Naive thymus-derived CD4-positive, alpha-beta T cell (primary cell): ENCODE measurements at regions not wholly inside any gene's neighbourhood (a gene's known extent, or its start where the extent isn't known, plus 50 kb on each side); places are given as distances from the start of the nearest gene placed in this dataset.

Source experiments
- ATAC-seq: fragments of 150-1000 bp; cut with Tn5 transposase; 2 replicates; pipeline ENCODE4 v1.10.0; 2021; ENCODE audit warnings: mild to moderate bottlenecking, moderate library complexity
- CTCF ChIA-PET: fragments of 350-600 bp; sonication (Branson Sonifier 250); formaldehyde crosslinking; loops from one replicate; lab custom pipeline; 2021; ENCODE audit warnings: antibody characterized with exemption; lab: Charles Lee
- POLR2A ChIA-PET: fragments of 350-600 bp; sonication (Branson Sonifier 250); formaldehyde crosslinking; loops from one replicate; lab custom pipeline; 2021; ENCODE audit warnings: antibody characterized with exemption, inconsistent platforms; lab: Charles Lee
- DNase-seq, 9 donors: peaks; one replicate each; pipeline versions ENCODE4 v3.0.0 to v3.0.0-alpha.2; 2020 to 2022; ENCODE audit warnings: mixed read lengths in 1 of 9
- H3K27ac ChIP-seq: one replicate; pipeline ENCODE4 v1.7.0; 2013; ENCODE audit warnings: mild to moderate bottlenecking, low read depth, low read length, moderate library complexity
- H3K27me3 ChIP-seq, 2 donors: one replicate each; pipeline ENCODE4 v1.7.0; 2013; ENCODE audit warnings: low read length in 2 of 2, mild to moderate bottlenecking in 2 of 2, moderate library complexity in 2 of 2; ENCODE audit not compliant: control insufficient read depth in 2 of 2, insufficient read depth in 2 of 2
- H3K36me3 ChIP-seq, 3 experiments: 1 replicate in 2 of 3; 2 replicates in 1 of 3; pipeline ENCODE4 v1.7.0; 2013; ENCODE audit warnings: low read length in 3 of 3, mild to moderate bottlenecking in 3 of 3, moderate library complexity in 1 of 3; ENCODE audit not compliant: insufficient read depth in 3 of 3, control insufficient read depth in 2 of 3
- H3K4me1 ChIP-seq, 2 donors: one replicate each; pipeline ENCODE4 v1.7.0; 2013; ENCODE audit warnings: low read length in 2 of 2, mild to moderate bottlenecking in 2 of 2, moderate library complexity in 1 of 2; ENCODE audit not compliant: control insufficient read depth in 2 of 2, insufficient read depth in 2 of 2
- H3K4me3 ChIP-seq: 2 replicates; pipeline ENCODE4 v1.7.0; 2013; ENCODE audit warnings: mild to moderate bottlenecking, low read length
- H3K9me3 ChIP-seq, 3 experiments: 1 replicate in 2 of 3; 2 replicates in 1 of 3; pipeline ENCODE4 v1.7.0; 2013; ENCODE audit warnings: low read length in 3 of 3; ENCODE audit not compliant: control insufficient read depth in 2 of 3
- H3K27ac Mint-ChIP-seq, 9 donors: one replicate each; pipeline ENCODE4 v1.8.0; 2020 to 2022; ENCODE audit warnings: mixed read lengths in 9 of 9, mild to moderate bottlenecking in 8 of 9, moderate library complexity in 5 of 9, inconsistent platforms in 2 of 9
- H3K27me3 Mint-ChIP-seq, 5 donors: one replicate each; pipeline ENCODE4 v1.8.0; 2021 to 2022; ENCODE audit warnings: mixed read lengths in 5 of 5, mild to moderate bottlenecking in 1 of 5
- H3K36me3 Mint-ChIP-seq, 5 donors: one replicate each; pipeline ENCODE4 v1.8.0; 2020 to 2022; ENCODE audit warnings: mixed read lengths in 5 of 5, mild to moderate bottlenecking in 3 of 5, inconsistent platforms in 1 of 5
- H3K4me1 Mint-ChIP-seq, 7 donors: one replicate each; pipeline ENCODE4 v1.8.0; 2020 to 2022; ENCODE audit warnings: mixed read lengths in 7 of 7, mild to moderate bottlenecking in 3 of 7, inconsistent platforms in 1 of 7
- H3K4me3 Mint-ChIP-seq, 10 donors: one replicate each; pipeline ENCODE4 v1.8.0; 2020 to 2022; ENCODE audit warnings: mild to moderate bottlenecking in 10 of 10, mixed read lengths in 10 of 10, moderate library complexity in 6 of 10, inconsistent platforms in 2 of 10
- H3K9me3 Mint-ChIP-seq, 11 donors: one replicate each; pipeline ENCODE4 v1.8.0; 2020 to 2022; ENCODE audit warnings: mixed read lengths in 11 of 11, mild to moderate bottlenecking in 4 of 11, inconsistent platforms in 1 of 11, moderate library complexity in 1 of 11
- intact Hi-C, 2 donors: fragments of 100-400 bp; cut with micrococcal nuclease; formaldehyde crosslinking; loops; one replicate each; pipeline ENCODE4 v1.15.1; 2023

DNA sequence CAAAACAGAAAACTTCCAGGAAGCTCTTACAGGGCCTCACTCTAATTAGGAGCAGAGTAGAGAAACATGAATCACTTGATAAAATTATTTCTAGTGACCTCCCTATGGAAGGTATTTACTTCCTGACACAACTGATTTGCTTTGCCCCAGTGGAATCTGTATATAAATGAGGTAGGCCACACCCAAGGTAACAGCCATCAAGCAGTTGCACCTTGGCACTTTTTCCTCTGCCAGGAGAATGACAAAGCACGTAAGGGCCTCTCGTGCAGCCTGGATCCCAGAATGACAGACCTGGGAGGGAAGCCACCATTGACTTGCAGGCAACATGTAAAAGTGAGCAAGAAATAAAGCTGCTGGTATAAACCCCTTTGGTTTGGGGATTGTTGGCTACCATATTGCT lies 620.0 kb upstream of the SLC39A10 start:
- H3K9me3 Mint-ChIP-seq = peaks cover 0 to 1% (median 0%) of the 10 kb centered on the region in 11 donors
- no peaks in the 10 kb centered on the region for H3K9me3 ChIP-seq
- ATAC-seq = no peak
- intact Hi-C loops = no loop called here
- peaks cover 0 to 4% (median 0%) of the 10 kb centered on the region in 5 donors for H3K27me3 Mint-ChIP-seq
- no peak for DNase-seq
- no peak overlapping the region for H3K4me3 Mint-ChIP-seq
- H3K4me3 ChIP-seq = no peak overlapping the region
- H3K4me1 ChIP-seq = no peaks in the 10 kb centered on the region
- CTCF ChIA-PET = interaction anchor here (0.6 kb wide), 1 partner anchor 17 kb away, joined by 3 read pairs; no protein-coding TSS in a partner anchor
- no peak overlapping the region for H3K27ac Mint-ChIP-seq
- H3K36me3 Mint-ChIP-seq = no peaks in the 10 kb centered on the region
- no peaks in the 10 kb centered on the region for H3K36me3 ChIP-seq
- H3K27me3 ChIP-seq = no peaks in the 10 kb centered on the region
- H3K27ac ChIP-seq = no peak overlapping the region
- POLR2A ChIA-PET = no interaction called here
- no peaks in the 10 kb centered on the region for H3K4me1 Mint-ChIP-seq

DNA sequence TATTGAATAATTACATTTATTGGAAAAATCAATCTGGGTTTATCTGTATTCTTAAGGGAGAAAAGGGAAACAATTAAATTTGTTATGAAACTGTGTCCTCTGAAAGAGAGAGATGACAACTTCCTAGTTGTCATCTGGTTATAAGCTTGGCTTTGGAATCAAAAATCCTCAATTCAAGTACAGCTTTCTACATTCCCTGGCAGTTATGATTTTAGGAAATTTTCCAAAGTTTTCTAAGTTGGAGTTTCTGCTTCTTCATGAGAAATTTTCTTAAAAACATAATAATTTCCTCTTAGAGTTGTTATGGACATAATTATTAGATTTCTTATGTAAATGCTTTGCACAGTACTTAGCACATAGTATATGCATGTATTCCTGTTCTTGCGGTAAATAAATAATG lies 625.6 kb upstream of the SLC39A10 start:
- Histone ChIP-seq H3K27ac (no peak overlapping the region), H3K4me3 (no peak overlapping the region), H3K9me3 (no peaks in the 10 kb centered on the region), H3K36me3 (no peaks in the 10 kb centered on the region), H3K27me3 (no peaks in the 10 kb centered on the region), H3K4me1 (no peaks in the 10 kb centered on the region)
- Mint-ChIP-seq H3K4me3 (no peak overlapping the region), H3K9me3 (no peaks in the 10 kb centered on the region), H3K4me1 (peaks cover 0 to 3% (median 0%) of the 10 kb centered on the region in 7 donors), H3K27me3 (peaks cover 0 to 14% (median 0%) of the 10 kb centered on the region in 5 donors), H3K36me3 (no peaks in the 10 kb centered on the region), H3K27ac (no peak overlapping the region)
- intact Hi-C loops = no loop called here
- ChIA-PET CTCF (no interaction called here), POLR2A (no interaction called here)
- DNase-seq (no peak), ATAC-seq (no peak)

DNA sequence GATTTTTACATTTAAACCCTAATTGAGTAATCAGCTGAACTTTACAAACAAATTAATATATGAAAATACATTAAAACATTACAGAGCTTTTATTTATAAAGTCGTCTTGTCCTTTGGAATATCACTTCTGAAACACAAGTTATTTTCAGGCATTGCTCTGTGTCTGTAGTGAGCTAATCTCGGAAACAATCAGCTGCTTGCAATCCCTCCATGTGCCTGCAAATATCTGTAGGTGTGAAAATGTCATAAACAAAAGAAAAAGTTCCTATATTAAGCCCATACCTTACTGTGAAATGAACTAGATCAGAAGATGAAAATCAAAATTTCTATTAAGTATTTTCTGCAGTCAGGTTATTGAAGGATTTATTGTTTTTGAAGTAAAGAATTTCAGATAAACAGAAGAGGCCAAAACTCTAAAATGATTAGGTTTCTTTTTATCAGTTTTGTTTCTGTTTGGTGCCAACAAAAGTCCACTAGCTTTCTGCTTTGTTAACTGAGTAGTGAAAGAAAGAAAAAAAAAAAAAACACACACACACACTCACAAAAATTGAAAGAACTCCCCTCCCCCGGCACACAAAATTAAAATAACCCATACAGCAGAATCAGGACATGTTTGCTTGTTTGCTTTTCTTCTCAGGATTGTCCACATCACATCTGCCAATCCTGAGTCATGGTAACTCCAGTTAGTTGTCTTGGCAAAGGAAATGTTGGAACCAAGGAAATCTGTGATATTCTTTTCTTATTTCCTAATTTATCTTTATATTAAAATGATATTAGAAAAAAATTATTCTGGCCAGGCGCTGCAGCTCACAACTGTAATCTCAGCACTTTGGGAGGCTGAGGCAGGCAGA lies 627.0 kb upstream of the SLC39A10 start:
- ATAC-seq = no peak
- no peak overlapping the region for H3K27ac ChIP-seq
- no peak overlapping the region for H3K4me3 ChIP-seq
- H3K36me3 ChIP-seq = no peaks in the 10 kb centered on the region
- H3K9me3 Mint-ChIP-seq = no peaks in the 10 kb centered on the region
- H3K27me3 Mint-ChIP-seq = peaks cover 0 to 20% (median 0%) of the 10 kb centered on the region in 5 donors
- no peaks in the 10 kb centered on the region for H3K4me1 ChIP-seq
- H3K9me3 ChIP-seq = no peaks in the 10 kb centered on the region
- no peak overlapping the region for H3K4me3 Mint-ChIP-seq
- DNase-seq = no peak
- H3K27ac Mint-ChIP-seq = no peak overlapping the region
- no peaks in the 10 kb centered on the region for H3K36me3 Mint-ChIP-seq
- POLR2A ChIA-PET = no interaction called here
- no peaks in the 10 kb centered on the region for H3K27me3 ChIP-seq
- intact Hi-C loops = no loop called here
- peaks cover 0 to 4% (median 0%) of the 10 kb centered on the region in 7 donors for H3K4me1 Mint-ChIP-seq
- CTCF ChIA-PET = interaction anchor here (0.6 kb wide), 1 partner anchor 740 kb away, joined by 3 read pairs; no protein-coding TSS in a partner anchor

DNA sequence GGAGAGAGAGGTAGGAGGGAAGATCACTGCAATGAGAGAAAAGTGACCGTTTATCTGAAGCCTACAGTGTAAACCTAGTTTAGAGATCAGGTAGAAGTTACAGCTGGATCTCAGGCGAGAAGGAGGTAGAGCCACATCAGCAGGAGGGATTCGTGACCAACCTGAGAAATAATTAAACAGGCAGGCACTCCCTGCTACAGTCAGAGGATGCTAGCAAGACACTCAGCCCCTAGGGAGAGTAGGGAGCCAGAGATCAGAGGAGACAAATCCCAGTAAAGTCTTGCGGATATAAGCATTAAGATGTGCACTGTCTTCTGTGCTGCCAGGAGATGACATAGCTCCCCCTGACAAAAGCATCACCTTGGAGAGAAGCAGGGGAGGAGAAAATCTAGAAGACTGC lies 629.1 kb upstream of the SLC39A10 start:
- no peaks in the 10 kb centered on the region for H3K9me3 Mint-ChIP-seq
- no peak for DNase-seq
- POLR2A ChIA-PET = interaction anchor here (0.6 kb wide), 1 partner anchor 15 kb away, joined by 3 read pairs; no protein-coding TSS in a partner anchor
- no peaks in the 10 kb centered on the region for H3K36me3 ChIP-seq
- no peak overlapping the region for H3K27ac Mint-ChIP-seq
- intact Hi-C loops = no loop called here
- ATAC-seq = no peak
- H3K4me1 Mint-ChIP-seq = peaks cover 0 to 4% (median 0%) of the 10 kb centered on the region in 7 donors
- H3K27me3 ChIP-seq = no peaks in the 10 kb centered on the region
- no peaks in the 10 kb centered on the region for H3K4me1 ChIP-seq
- no peak overlapping the region for H3K27ac ChIP-seq
- CTCF ChIA-PET = no interaction called here
- no peak overlapping the region for H3K4me3 ChIP-seq
- H3K4me3 Mint-ChIP-seq = no peak overlapping the region
- H3K9me3 ChIP-seq = no peaks in the 10 kb centered on the region
- peaks cover 0 to 26% (median 0%) of the 10 kb centered on the region in 5 donors for H3K27me3 Mint-ChIP-seq
- no peaks in the 10 kb centered on the region for H3K36me3 Mint-ChIP-seq

DNA sequence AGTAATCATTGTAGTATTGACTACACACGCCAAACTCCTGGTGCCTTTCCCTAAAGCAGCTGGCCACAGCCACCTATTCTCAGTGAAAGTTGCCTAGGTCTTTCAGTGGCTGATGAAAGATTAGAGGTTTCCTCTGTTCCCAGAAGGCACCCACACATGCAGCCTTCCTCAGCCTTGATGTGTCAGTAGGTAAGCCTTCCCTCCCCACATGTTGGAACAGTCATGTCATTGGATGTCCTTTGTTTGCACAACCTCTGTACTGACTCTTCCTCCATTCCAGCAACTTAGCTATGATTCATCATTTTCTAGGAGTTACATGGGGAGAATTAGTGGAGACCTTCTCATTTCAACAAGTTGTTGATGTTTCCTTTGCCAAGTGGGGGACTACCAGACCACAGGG lies 630.8 kb upstream of the SLC39A10 start:
- Mint-ChIP-seq H3K36me3 (no peaks in the 10 kb centered on the region), H3K4me3 (no peak overlapping the region), H3K4me1 (peaks cover 0 to 9% (median 0%) of the 10 kb centered on the region in 7 donors), H3K9me3 (no peaks in the 10 kb centered on the region), H3K27ac (no peak overlapping the region), H3K27me3 (peaks cover 0 to 26% (median 0%) of the 10 kb centered on the region in 5 donors)
- ATAC-seq (no peak), DNase-seq (no peak)
- intact Hi-C loops = no loop called here
- H3K36me3 ChIP-seq = no peaks in the 10 kb centered on the region
- H3K4me3 ChIP-seq = no peak overlapping the region
- H3K27ac ChIP-seq = no peak overlapping the region
- no peaks in the 10 kb centered on the region for H3K9me3 ChIP-seq
- no peaks in the 10 kb centered on the region for H3K4me1 ChIP-seq
- ChIA-PET POLR2A (no interaction called here), CTCF (no interaction called here)
- H3K27me3 ChIP-seq = no peaks in the 10 kb centered on the region

DNA sequence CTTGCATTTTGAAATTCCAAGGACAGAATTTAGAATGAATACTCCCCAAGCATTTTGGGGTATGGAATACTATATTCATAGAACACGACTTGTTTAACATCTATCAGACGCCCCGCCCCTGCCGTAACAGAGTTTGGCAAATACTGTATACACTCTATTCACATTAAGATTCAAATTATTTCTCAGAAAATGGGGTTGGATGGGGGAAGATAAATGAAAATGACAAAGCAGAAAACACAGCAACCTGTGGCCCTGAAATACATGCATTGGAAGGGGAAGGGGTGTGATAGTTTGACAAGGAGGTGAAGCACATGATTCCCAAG lies 634.6 kb upstream of the SLC39A10 start:
- Histone ChIP-seq H3K27ac (no peak overlapping the region), H3K4me3 (no peak overlapping the region), H3K9me3 (no peaks in the 10 kb centered on the region), H3K27me3 (no peaks in the 10 kb centered on the region), H3K4me1 (no peaks in the 10 kb centered on the region), H3K36me3 (no peaks in the 10 kb centered on the region)
- Mint-ChIP-seq H3K4me3 (no peak overlapping the region), H3K9me3 (no peaks in the 10 kb centered on the region), H3K27me3 (peaks cover 0 to 20% (median 0%) of the 10 kb centered on the region in 5 donors), H3K4me1 (peaks cover 0 to 9% (median 0%) of the 10 kb centered on the region in 7 donors), H3K36me3 (no peaks in the 10 kb centered on the region), H3K27ac (no peak overlapping the region)
- ChIA-PET CTCF (no interaction called here), POLR2A (no interaction called here)
- intact Hi-C loops = no loop called here
- no peak for ATAC-seq
- no peak for DNase-seq
